Endodermal cell (in vitro differentiated cells): ENCODE measurements at regions not wholly inside any gene's neighbourhood (a gene's known extent, or its start where the extent isn't known, plus 50 kb on each side); places are given as distances from the start of the nearest gene placed in this dataset.

ENCODE experiments used
- DNase-seq: peaks from one replicate; pipeline ENCODE4 v3.0.0-alpha.2; 2017
- H3K27ac ChIP-seq: 2 replicates; pipeline ENCODE4 v1.5.1; 2013; ENCODE audit warnings: mild to moderate bottlenecking, low read depth, low read length, moderate library complexity
- H3K27me3 ChIP-seq: 2 replicates; pipeline ENCODE4 v1.6.1; 2013; ENCODE audit warnings: mild to moderate bottlenecking, low read length, moderate library complexity; ENCODE audit not compliant: insufficient read depth, control insufficient read depth, poor library complexity, severe bottlenecking
- H3K36me3 ChIP-seq: 2 replicates; pipeline ENCODE4 v1.7.0; 2013; ENCODE audit warnings: mild to moderate bottlenecking, low read length, moderate library complexity; ENCODE audit not compliant: control insufficient read depth, insufficient read depth
- H3K4me1 ChIP-seq: one replicate; pipeline ENCODE4 v1.7.0; 2013; ENCODE audit warnings: low read length; ENCODE audit not compliant: control insufficient read depth, insufficient read depth
- H3K4me3 ChIP-seq: 2 replicates; pipeline ENCODE4 v1.5.1; 2013; ENCODE audit warnings: mild to moderate bottlenecking, low read length, moderate library complexity
- H3K9ac ChIP-seq: 2 replicates; pipeline ENCODE4 v1.6.1; 2013; ENCODE audit warnings: mild to moderate bottlenecking, low read length, moderate library complexity; ENCODE audit not compliant: poor library complexity, severe bottlenecking; ENCODE audit errors: extremely low read depth
- H3K9me3 ChIP-seq: 2 replicates; pipeline ENCODE4 v1.6.1; 2013; ENCODE audit warnings: mild to moderate bottlenecking, low read length, moderate library complexity; ENCODE audit not compliant: control insufficient read depth
- H3K27ac Mint-ChIP-seq: 2 replicates; pipeline ENCODE4 v1.8.0; 2020; ENCODE audit warnings: mixed read lengths
- H3K27me3 Mint-ChIP-seq: 2 replicates; pipeline ENCODE4 v1.8.0; 2021; ENCODE audit warnings: mild to moderate bottlenecking, mixed read lengths; ENCODE audit not compliant: insufficient read depth
- H3K36me3 Mint-ChIP-seq: 2 replicates; pipeline ENCODE4 v1.8.0; 2020; ENCODE audit warnings: low read depth, mixed read lengths
- H3K4me1 Mint-ChIP-seq: 2 replicates; pipeline ENCODE4 v1.8.0; 2020; ENCODE audit warnings: mixed read lengths
- H3K4me3 Mint-ChIP-seq: 2 replicates; pipeline ENCODE4 v1.8.0; 2020; ENCODE audit warnings: mild to moderate bottlenecking, moderate library complexity, mixed read lengths
- H3K9me3 Mint-ChIP-seq: 2 replicates; pipeline ENCODE4 v1.8.0; 2020; ENCODE audit warnings: mild to moderate bottlenecking, mixed read lengths
- CTCF ChIP-seq: fragments of 200-600 bp; sonication (generic); conservative IDR thresholded peaks from 2 replicates; pipeline ENCODE4 v1.5.0; 2021; ENCODE audit warnings: antibody characterized with exemption, mild to moderate bottlenecking
- WGBS, 2 experiments: methylation state at CpG; one replicate each; pipeline versions ENCODE4 v1.1.5 to v1.1.7; 2013; ENCODE audit warnings: missing lambda C conversion rate in 2 of 2, mixed read lengths in 1 of 2; ENCODE audit not compliant: insufficient coverage in 1 of 2, insufficient read length in 1 of 2; 5-methylcytosine and 5-hydroxymethylcytosine counted together

GRCh38 chr7:47210281-47210854 is 371.5 kb downstream of the TNS3 start:
- Mint-ChIP-seq H3K36me3 (no peaks in the 10 kb centered on the region), H3K4me3 (no peak overlapping the region), H3K27me3 (peaks cover 4% of the 10 kb centered on the region), H3K27ac (no peak overlapping the region), H3K4me1 (no peaks in the 10 kb centered on the region), H3K9me3 (peaks cover 3% of the 10 kb centered on the region)
- H3K27me3 ChIP-seq = no peaks in the 10 kb centered on the region
- no peak for TF ChIP-seq CTCF
- WGBS, 2 experiments = 68 to 83% methylated on average over 3 to 4 of the region's 4 CpGs
- no peak for DNase-seq
- no peaks in the 10 kb centered on the region for H3K4me1 ChIP-seq
- H3K9ac ChIP-seq = no peak overlapping the region
- H3K36me3 ChIP-seq = no peaks in the 10 kb centered on the region
- no peak overlapping the region for H3K27ac ChIP-seq
- H3K4me3 ChIP-seq = no peak overlapping the region
- H3K9me3 ChIP-seq = peaks cover 8% of the 10 kb centered on the region

GRCh38 chr7:47207956-47208355 is 374.0 kb downstream of the TNS3 start:
- H3K4me3 ChIP-seq = no peak overlapping the region
- no peak for DNase-seq
- Mint-ChIP-seq H3K36me3 (no peaks in the 10 kb centered on the region), H3K9me3 (peaks cover 3% of the 10 kb centered on the region), H3K4me1 (no peaks in the 10 kb centered on the region), H3K4me3 (no peak overlapping the region), H3K27me3 (peaks cover 4% of the 10 kb centered on the region), H3K27ac (no peak overlapping the region)
- no peaks in the 10 kb centered on the region for H3K36me3 ChIP-seq
- TF ChIP-seq CTCF = no peak
- no peaks in the 10 kb centered on the region for H3K27me3 ChIP-seq
- H3K4me1 ChIP-seq = no peaks in the 10 kb centered on the region
- H3K9ac ChIP-seq = no peak overlapping the region
- WGBS, 2 experiments = 91 to 92% methylated on average over 2 to 3 of the region's 3 CpGs
- no peak overlapping the region for H3K27ac ChIP-seq
- H3K9me3 ChIP-seq = peaks cover 8% of the 10 kb centered on the region

GRCh38 chr7:47204709-47205108 is 377.2 kb downstream of the TNS3 start:
- H3K9me3 Mint-ChIP-seq = peaks cover 1% of the 10 kb centered on the region
- Histone ChIP-seq H3K36me3 (no peaks in the 10 kb centered on the region), H3K27me3 (no peaks in the 10 kb centered on the region), H3K9me3 (no peaks in the 10 kb centered on the region), H3K4me3 (no peak overlapping the region), H3K27ac (no peak overlapping the region), H3K4me1 (no peaks in the 10 kb centered on the region), H3K9ac (no peak overlapping the region)
- no peak for TF ChIP-seq CTCF
- DNase-seq = no peak
- H3K4me1 Mint-ChIP-seq = no peaks in the 10 kb centered on the region
- no peaks in the 10 kb centered on the region for H3K36me3 Mint-ChIP-seq
- no peak overlapping the region for H3K4me3 Mint-ChIP-seq
- H3K27me3 Mint-ChIP-seq = no peaks in the 10 kb centered on the region
- no peak overlapping the region for H3K27ac Mint-ChIP-seq
- WGBS, 2 experiments = 87% methylated on average over 2 of the region's 2 CpGs; no CpG with 5 or more reads in 1 of the 2 experiments
